Gastroesophageal sphincter (tissue), 4 donors: ENCODE measurements at regions not wholly inside any gene's neighbourhood (a gene's known extent, or its start where the extent isn't known, plus 50 kb on each side); places are given as distances from the start of the nearest gene placed in this dataset.
A peak's percentile ranks its signal among the peaks of the same experiment; 100 is the strongest.

Experiments used
- ATAC-seq: fragments of 150-250 bp; one replicate; pipeline ENCODE4 v1.9.1; 2016; ENCODE audit warnings: mild to moderate bottlenecking, moderate library complexity
- H3K27ac ChIP-seq, 4 donors: fragments of 200-600 bp; sonication (generic) in 3 of 4; 1 replicate in 3 of 4; 2 replicates in 1 of 4; pipeline ENCODE4 v1.5.1; 2016 to 2019
- H3K27me3 ChIP-seq: fragments of 200-600 bp; sonication (generic); one replicate; pipeline ENCODE4 v1.5.1; 2019
- H3K36me3 ChIP-seq, 2 donors: fragments of 200-600 bp; sonication (generic); one replicate each; pipeline ENCODE4 v1.5.1; 2019; ENCODE audit warnings: control low read depth in 1 of 2
- H3K4me1 ChIP-seq, 3 donors: fragments of 200-600 bp; sonication (generic); 1 replicate in 2 of 3; 2 replicates in 1 of 3; pipeline ENCODE4 v1.5.1; 2016 to 2019; ENCODE audit warnings: control low read depth in 2 of 3
- H3K4me3 ChIP-seq, 2 donors: fragments of 200-600 bp; sonication (generic); one replicate each; pipeline ENCODE4 v1.5.1; 2019; ENCODE audit warnings: mild to moderate bottlenecking in 1 of 2, moderate library complexity in 1 of 2
- H3K9me3 ChIP-seq, 3 donors: fragments of 200-600 bp; sonication (generic); one replicate each; pipeline ENCODE4 v1.5.1; 2017 to 2019; ENCODE audit warnings: control low read depth in 2 of 3
- CTCF ChIP-seq, 4 experiments: fragments of 200-600 bp in 2 of 4; fragments of 450-650 bp in 2 of 4; sonication (generic) in 1 of 4; IDR thresholded peaks; one replicate each; pipeline ENCODE4 v1.5.1; 2017 to 2019; ENCODE audit warnings: antibody characterized with exemption in 4 of 4, mild to moderate bottlenecking in 2 of 4, moderate library complexity in 2 of 4
- EP300 ChIP-seq: sonication (generic); formaldehyde crosslinking; IDR thresholded peaks from one replicate; pipeline ENCODE4 v1.6.1; 2017; ENCODE audit warnings: antibody characterized with exemption, mild to moderate bottlenecking
- POLR2A ChIP-seq, 2 donors: fragments of 450-650 bp; IDR thresholded peaks; one replicate each; pipeline ENCODE4 v1.6.1; 2017; ENCODE audit warnings: antibody characterized with exemption in 2 of 2, mild to moderate bottlenecking in 2 of 2, moderate library complexity in 1 of 2
- POLR2AphosphoS5 ChIP-seq: sonication (generic); formaldehyde crosslinking; IDR thresholded peaks from one replicate; pipeline ENCODE4 v1.6.1; 2017; ENCODE audit warnings: antibody characterized with exemption
- WGBS, 2 donors: methylation state at CpG; one replicate each; pipeline ENCODE4 v1.1.5; 2018; ENCODE audit warnings: low coverage in 1 of 2; 5-methylcytosine and 5-hydroxymethylcytosine counted together

- Histone ChIP-seq H3K36me3 (no peaks in the 10 kb centered on the region), H3K27me3 (no peaks in the 10 kb centered on the region), H3K9me3 (no peaks in the 10 kb centered on the region), H3K4me3 (no peak overlapping the region), H3K4me1 (peaks cover 0 to 12% (median 0%) of the 10 kb centered on the region in 3 donors), H3K27ac (peak overlapping the region in 3 of 4 donors; percentile 9 to 45 (median 25))
- WGBS, 2 donors: 24 to 35% methylated on average over 4 of the region's 4 CpGs
- no peak for ATAC-seq
- TF ChIP-seq EP300: no peak
- no peak for TF ChIP-seq CTCF (IDR thresholded peaks at IDR 0.05)
- TF ChIP-seq POLR2AphosphoS5: no peak
- no peak for TF ChIP-seq POLR2A (IDR thresholded peaks at IDR 0.05)
These were observed 344.6 kb downstream of the UBE3D start for GRCh38 chr6:82720992-82721391.

- Histone ChIP-seq H3K4me3 (no peak overlapping the region), H3K4me1 (no peaks in the 10 kb centered on the region), H3K9me3 (no peaks in the 10 kb centered on the region), H3K27me3 (no peaks in the 10 kb centered on the region), H3K27ac (no peak overlapping the region), H3K36me3 (no peaks in the 10 kb centered on the region)
- 54 to 64% methylated on average over 2 of the region's 4 CpGs for WGBS, 2 donors
- no peak for TF ChIP-seq EP300
- ATAC-seq: no peak
These were observed 329.9 kb downstream of the UBE3D start for GRCh38 chr6:82735790-82736189.

- 57 to 92% methylated on average over 1 of the region's 1 CpG for WGBS, 2 donors
- Histone ChIP-seq H3K9me3 (no peaks in the 10 kb centered on the region), H3K27ac (no peak overlapping the region), H3K4me1 (no peaks in the 10 kb centered on the region), H3K4me3 (no peak overlapping the region), H3K27me3 (no peaks in the 10 kb centered on the region), H3K36me3 (no peaks in the 10 kb centered on the region)
- no peak for ATAC-seq
- TF ChIP-seq CTCF (IDR thresholded peaks at IDR 0.05): no peak
These were observed 327.7 kb downstream of the UBE3D start for GRCh38 chr6:82737965-82738364.

GRCh38 chr6:82738773-82739172 is 326.9 kb downstream of the UBE3D start:
- no peak for ATAC-seq
- Histone ChIP-seq H3K4me1 (no peaks in the 10 kb centered on the region), H3K27ac (no peak overlapping the region), H3K4me3 (no peak overlapping the region), H3K9me3 (no peaks in the 10 kb centered on the region), H3K27me3 (no peaks in the 10 kb centered on the region), H3K36me3 (no peaks in the 10 kb centered on the region)
- 29 to 33% methylated on average over 1 of the region's 1 CpG for WGBS, 2 donors
- TF ChIP-seq CTCF (IDR thresholded peaks at IDR 0.05) (no peak), EP300 (no peak), POLR2AphosphoS5 (no peak), POLR2A (IDR thresholded peaks at IDR 0.05) (no peak)

- WGBS, 2 donors: 0 to 25% methylated on average over 1 of the region's 1 CpG
These were observed 326.3 kb downstream of the UBE3D start for GRCh38 chr6:82739303-82739702.

More at GRCh38 chr6:82739303-82739702, 326.3 kb downstream of the UBE3D start:
- Histone ChIP-seq H3K4me1 (no peaks in the 10 kb centered on the region), H3K27ac (no peak overlapping the region), H3K36me3 (no peaks in the 10 kb centered on the region), H3K9me3 (no peaks in the 10 kb centered on the region), H3K4me3 (no peak overlapping the region), H3K27me3 (no peaks in the 10 kb centered on the region)
- TF ChIP-seq POLR2AphosphoS5 (no peak), POLR2A (IDR thresholded peaks at IDR 0.05) (no peak), EP300 (no peak), CTCF (IDR thresholded peaks at IDR 0.05) (no peak)
- ATAC-seq: no peak
